Spleen (tissue), 7 donors: ENCODE measurements at regions not wholly inside any gene's neighbourhood (a gene's known extent, or its start where the extent isn't known, plus 50 kb on each side); places are given as distances from the start of the nearest gene placed in this dataset.

ENCODE experiments used
- CTCF ChIP-seq, 11 experiments: fragments of 200-600 bp in 7 of 11; fragments of 450-650 bp in 4 of 11; sonication (generic) in 4 of 11; IDR thresholded peaks in 8 of 11; conservative IDR thresholded peaks in 3 of 11; 1 replicate in 7 of 11; 2 replicates in 4 of 11; pipeline versions ENCODE4 v1.4.0 to v1.8.0; 2016 to 2021; ENCODE audit warnings: antibody characterized with exemption in 11 of 11, inconsistent platforms in 4 of 11, mild to moderate bottlenecking in 1 of 11
- POLR2A ChIP-seq, 3 donors: fragments of 450-650 bp; IDR thresholded peaks; one replicate each; pipeline ENCODE4 v1.5.1; 2017; ENCODE audit warnings: antibody characterized with exemption in 3 of 3, mild to moderate bottlenecking in 1 of 3
- donor health status: DM: no; HTN: no; CAD: no; lungs with moderate emphysema.
- donor health status: DM: no; HTN: no; CAD: no.
- donor health status: DM: no; HTN: no; CAD: no.

- TF ChIP-seq CTCF (IDR thresholded peaks at IDR 0.05 in 8 of 11, conservative IDR thresholded peaks at IDR 0.05 in 3 of 11): no peak
- no peak for TF ChIP-seq POLR2A (IDR thresholded peaks at IDR 0.05)
Observed at GRCh38 chr18:68409576-68409975, 305.3 kb downstream of the TMX3 start.
